GM12872 (cell line): ENCODE measurements at regions not wholly inside any gene's neighbourhood (a gene's known extent, or its start where the extent isn't known, plus 50 kb on each side); places are given as distances from the start of the nearest gene placed in this dataset.

Experiments
- TF ChIP-seq, protein P1 (sequence below): IDR thresholded peaks from 3 replicates; pipeline ENCODE4 v1.5.1; 2011; ENCODE audit warnings: low read depth, mild to moderate bottlenecking, low read length, moderate library complexity; ENCODE audit not compliant: insufficient read depth

DNA sequence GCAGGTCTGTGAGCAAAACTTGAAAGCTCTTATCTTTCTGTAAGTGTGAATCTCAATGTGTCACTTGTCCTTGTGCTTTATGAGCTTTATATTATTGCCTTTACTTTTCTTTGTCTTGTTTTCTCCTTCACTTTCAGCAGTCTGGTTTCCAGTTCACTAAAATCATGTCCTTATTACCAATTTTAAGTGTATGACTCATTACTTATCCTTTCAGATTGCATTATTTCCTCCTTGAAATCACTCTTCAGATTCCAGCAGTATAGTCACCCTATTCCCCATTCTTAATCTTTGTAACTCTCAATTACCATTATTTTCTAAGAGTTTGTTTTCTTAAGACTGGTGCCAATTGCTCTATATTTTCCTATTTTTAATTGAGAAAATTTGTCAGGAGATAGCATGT is 117.4 kb upstream of the GRIK2 start:
- TF ChIP-seq, protein P1, sequence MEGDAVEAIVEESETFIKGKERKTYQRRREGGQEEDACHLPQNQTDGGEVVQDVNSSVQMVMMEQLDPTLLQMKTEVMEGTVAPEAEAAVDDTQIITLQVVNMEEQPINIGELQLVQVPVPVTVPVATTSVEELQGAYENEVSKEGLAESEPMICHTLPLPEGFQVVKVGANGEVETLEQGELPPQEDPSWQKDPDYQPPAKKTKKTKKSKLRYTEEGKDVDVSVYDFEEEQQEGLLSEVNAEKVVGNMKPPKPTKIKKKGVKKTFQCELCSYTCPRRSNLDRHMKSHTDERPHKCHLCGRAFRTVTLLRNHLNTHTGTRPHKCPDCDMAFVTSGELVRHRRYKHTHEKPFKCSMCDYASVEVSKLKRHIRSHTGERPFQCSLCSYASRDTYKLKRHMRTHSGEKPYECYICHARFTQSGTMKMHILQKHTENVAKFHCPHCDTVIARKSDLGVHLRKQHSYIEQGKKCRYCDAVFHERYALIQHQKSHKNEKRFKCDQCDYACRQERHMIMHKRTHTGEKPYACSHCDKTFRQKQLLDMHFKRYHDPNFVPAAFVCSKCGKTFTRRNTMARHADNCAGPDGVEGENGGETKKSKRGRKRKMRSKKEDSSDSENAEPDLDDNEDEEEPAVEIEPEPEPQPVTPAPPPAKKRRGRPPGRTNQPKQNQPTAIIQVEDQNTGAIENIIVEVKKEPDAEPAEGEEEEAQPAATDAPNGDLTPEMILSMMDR: no peak

DNA sequence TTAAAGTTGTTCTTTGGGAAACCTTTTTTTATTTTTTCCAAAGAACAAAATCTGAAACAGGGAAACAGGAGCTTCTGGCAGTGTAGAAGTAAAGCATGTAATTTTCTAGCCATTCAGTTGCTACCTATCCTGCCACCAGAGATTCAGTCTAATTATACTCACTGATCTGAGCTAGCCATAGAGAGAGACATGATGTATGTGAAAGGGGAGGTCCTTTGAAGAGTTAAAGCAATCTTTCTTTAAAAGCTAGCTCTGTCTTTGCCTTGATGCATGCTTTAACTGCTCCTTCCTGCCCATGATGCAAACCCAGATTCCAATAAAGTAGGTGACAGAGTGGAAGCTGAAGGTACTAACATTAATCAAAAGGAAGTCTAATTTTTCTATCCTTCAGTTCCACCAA is 114.1 kb upstream of the GRIK2 start:
- TF ChIP-seq, protein P1: no peak

DNA sequence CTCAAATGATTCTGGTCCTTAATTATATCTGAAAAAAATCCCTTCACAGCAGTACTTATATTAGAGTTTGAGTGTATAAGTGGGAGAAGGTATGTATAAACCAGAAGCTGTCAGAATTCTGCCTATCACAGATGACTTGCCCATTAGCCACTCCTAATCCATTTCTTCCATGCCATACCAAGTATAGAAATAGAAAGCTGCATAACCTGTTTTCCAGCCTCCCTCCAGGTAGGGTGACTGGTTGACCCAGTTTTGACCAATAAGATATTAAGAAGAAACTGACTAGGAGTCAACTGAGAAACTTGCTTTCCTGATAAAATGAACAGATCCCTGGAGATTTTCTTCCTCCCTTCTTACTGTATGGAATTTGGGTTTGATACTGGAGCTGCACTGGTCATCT is 112.2 kb upstream of the GRIK2 start:
- TF ChIP-seq, protein P1: no peak

DNA sequence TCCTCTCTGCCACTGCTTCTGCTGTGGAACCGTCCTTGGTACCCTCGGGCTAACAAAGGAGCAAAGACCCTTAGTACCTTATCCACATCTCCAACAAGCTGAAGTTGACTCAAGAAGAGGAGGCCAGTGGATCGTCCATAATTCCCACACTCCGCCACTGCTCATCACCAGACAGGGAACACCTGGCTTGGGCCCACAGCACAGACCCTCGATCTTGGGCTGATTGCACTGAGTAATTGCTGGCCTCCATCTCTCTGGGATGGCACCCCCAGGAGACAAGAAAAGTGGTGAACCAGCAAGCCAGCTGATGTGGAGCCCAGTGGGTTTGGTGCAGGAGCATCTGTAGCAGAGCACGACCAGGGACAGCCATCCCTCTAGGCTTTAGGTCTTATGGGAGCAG is 109.4 kb upstream of the GRIK2 start:
- TF ChIP-seq, protein P1: no peak

DNA sequence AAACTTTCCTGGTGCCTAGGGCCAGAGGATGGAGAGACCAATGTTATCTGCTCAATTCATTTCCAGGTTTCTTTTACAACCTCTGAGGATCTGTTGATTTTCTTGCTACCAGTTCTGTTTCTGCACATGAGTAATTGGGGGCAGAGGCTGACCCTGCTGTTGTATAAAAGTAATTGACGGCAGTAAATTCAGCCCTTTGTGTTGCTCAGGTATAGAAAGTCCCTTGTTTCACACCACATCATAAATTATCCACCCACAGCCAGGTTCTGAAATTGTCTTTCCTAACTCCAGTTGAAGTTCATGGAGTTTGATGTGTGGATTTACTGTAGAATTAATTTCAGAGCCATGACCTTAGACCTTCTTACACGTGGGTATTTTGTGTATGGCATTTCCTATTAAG is 107.4 kb upstream of the GRIK2 start:
- TF ChIP-seq, protein P1: no peak

DNA sequence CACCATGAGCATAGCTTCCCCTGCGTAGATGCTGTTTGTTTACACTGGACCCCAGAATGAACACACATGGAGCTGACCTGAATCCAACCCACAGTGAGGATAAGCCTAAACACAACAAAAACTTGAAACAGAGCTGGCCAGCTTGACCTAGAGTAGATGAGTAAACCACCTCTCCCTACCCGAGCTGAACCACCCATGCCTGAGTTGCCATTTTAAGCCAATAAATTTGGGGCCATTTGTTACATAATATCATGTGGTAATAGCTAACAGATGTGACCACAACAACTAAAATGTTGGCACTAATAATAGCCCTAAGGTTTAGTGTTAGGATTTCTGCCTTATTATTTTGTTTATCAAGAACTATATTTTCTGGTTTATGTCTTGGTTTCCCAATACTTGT is 103.2 kb upstream of the GRIK2 start:
- TF ChIP-seq, protein P1: no peak

DNA sequence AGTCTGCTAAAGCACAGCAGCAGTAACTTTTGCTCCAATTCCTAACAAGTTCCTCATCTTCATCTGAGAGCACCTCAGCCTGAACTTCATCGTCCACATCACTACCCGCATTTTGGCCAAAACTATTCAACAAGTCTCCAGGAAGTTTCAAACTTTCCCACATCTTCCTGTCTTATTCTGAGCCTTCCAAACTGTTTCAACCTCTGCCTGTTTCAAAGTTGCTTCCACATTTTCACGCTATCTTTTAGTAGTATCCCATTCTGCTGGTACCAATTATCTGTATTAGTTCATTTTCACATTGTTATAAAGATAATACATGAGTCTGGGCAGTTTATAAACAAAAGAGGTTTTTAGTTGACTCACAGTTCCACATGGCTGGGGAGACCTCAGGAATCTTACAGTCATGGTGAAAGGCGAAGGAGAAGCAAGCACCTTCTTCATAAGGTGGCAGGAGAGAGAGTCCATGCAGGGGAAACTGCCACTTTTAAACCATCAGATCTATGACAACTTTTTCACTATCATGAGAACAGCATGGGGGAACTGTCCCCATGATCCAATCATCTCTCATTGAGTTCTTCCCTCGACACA is 99.4 kb upstream of the GRIK2 start:
- TF ChIP-seq, protein P1: no peak
